ENCODE measurements at regions not wholly inside any gene's neighbourhood (a gene's known extent, or its start where the extent isn't known, plus 50 kb on each side); places are given as distances from the start of the nearest gene placed in this dataset.
A peak's percentile ranks its signal among the peaks of the same experiment; 100 is the strongest.

DNA sequence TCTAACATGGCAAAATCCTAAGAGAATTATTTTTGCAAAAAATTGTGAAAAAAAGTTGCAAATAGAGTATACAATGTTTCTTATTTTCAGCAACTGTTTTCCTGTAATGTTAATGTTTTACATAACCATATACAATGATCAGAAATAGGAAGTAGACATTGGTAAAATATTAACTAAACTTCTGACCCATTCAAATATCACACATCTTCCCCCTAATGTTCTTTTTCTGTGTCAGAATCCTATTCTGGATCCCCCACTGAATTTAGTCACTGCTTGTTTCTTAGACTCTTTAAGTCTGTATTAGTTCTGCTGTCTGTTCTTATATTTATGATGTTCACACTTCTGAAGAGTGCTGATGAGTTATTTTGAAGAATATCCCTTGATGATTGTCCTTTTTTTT lies 62.0 kb downstream of the HFE start:
- DNase-seq (ENCODE audit: low read depth in 2 of 2), result no peak

GRCh38 chr6:26152226-26153101 lies 65.2 kb downstream of the HFE start:
- TF ChIP-seq, protein P1, sequence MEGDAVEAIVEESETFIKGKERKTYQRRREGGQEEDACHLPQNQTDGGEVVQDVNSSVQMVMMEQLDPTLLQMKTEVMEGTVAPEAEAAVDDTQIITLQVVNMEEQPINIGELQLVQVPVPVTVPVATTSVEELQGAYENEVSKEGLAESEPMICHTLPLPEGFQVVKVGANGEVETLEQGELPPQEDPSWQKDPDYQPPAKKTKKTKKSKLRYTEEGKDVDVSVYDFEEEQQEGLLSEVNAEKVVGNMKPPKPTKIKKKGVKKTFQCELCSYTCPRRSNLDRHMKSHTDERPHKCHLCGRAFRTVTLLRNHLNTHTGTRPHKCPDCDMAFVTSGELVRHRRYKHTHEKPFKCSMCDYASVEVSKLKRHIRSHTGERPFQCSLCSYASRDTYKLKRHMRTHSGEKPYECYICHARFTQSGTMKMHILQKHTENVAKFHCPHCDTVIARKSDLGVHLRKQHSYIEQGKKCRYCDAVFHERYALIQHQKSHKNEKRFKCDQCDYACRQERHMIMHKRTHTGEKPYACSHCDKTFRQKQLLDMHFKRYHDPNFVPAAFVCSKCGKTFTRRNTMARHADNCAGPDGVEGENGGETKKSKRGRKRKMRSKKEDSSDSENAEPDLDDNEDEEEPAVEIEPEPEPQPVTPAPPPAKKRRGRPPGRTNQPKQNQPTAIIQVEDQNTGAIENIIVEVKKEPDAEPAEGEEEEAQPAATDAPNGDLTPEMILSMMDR (IDR thresholded peaks at IDR 0.05; ENCODE audit: low read depth, low read length), result no peak
- H3K4me3 ChIP-seq (replicated peaks in 1 of 2; ENCODE audit: low read depth in 2 of 2, low read length in 2 of 2), result no peak overlapping the region
- peak in 1 of 2 donors; percentile 16 for DNase-seq (ENCODE audit: low read depth in 2 of 2)

More for the DNA sequence above, 62.0 kb downstream of the HFE start:
- TF ChIP-seq, protein P1 (IDR thresholded peaks at IDR 0.05; ENCODE audit: low read depth, low read length), result no peak
- no peak overlapping the region for H3K4me3 ChIP-seq (replicated peaks in 1 of 2; ENCODE audit: low read depth in 2 of 2, low read length in 2 of 2)

- peak; percentile 24 to 38 for DNase-seq (ENCODE audit: low read depth in 2 of 2)
- TF ChIP-seq, protein P1 (IDR thresholded peaks at IDR 0.05; ENCODE audit: low read depth, low read length), result no peak
- H3K4me3 ChIP-seq (replicated peaks in 1 of 2; ENCODE audit: low read depth in 2 of 2, low read length in 2 of 2), result peak overlapping the region; percentile 2 to 78
These were observed 68.1 kb downstream of the HFE start for GRCh38 chr6:26155061-26155930.

DNA sequence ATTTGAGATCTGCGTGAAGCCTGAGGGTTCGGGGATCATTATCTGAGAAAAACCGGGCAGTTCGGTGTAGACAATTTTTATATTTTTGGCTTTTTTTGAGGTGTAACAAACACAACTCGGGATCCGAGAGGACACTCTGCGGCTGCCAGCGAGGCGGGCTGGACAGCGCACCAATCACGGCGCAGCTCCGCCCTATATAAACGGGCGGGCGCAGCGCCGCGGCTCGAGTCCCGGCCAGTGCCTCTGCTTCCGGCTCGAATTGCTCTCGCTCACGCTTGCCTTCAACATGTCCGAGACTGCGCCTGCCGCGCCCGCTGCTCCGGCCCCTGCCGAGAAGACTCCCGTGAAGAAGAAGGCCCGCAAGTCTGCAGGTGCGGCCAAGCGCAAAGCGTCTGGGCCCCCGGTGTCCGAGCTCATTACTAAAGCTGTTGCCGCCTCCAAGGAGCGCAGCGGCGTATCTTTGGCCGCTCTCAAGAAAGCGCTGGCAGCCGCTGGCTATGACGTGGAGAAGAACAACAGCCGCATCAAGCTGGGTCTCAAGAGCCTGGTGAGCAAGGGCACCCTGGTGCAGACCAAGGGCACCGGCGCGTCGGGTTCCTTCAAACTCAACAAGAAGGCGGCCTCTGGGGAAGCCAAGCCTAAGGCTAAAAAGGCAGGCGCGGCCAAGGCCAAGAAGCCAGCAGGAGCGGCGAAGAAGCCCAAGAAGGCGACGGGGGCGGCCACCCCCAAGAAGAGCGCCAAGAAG lies 69.0 kb downstream of the HFE start:
- H3K4me3 ChIP-seq (replicated peaks in 1 of 2; ENCODE audit: low read depth in 2 of 2, low read length in 2 of 2), result peak overlapping the region; percentile 78
- DNase-seq (ENCODE audit: low read depth in 2 of 2), result peak; percentile 90 to 94
- TF ChIP-seq, protein P1 (IDR thresholded peaks at IDR 0.05; ENCODE audit: low read depth, low read length), result no peak

- TF ChIP-seq, protein P1 (IDR thresholded peaks at IDR 0.05; ENCODE audit: low read depth, low read length), result no peak
- DNase-seq (ENCODE audit: low read depth in 2 of 2), result peak in 1 of 2 donors; percentile 58
- peak overlapping the region; percentile 78 for H3K4me3 ChIP-seq (replicated peaks in 1 of 2; ENCODE audit: low read depth in 2 of 2, low read length in 2 of 2)
These were observed 69.6 kb downstream of the HFE start for GRCh38 chr6:26156850-26157250.

Data from cardiac fibroblast (primary cell).